ENCODE measurements at regions not wholly inside any gene's neighbourhood (a gene's known extent, or its start where the extent isn't known, plus 50 kb on each side); places are given as distances from the start of the nearest gene placed in this dataset.
"Not testable (repeated sequence)": the region's sequence is repeated elsewhere in the genome, so short reads cannot be mapped to it uniquely, and the experiment has no call there.

DNA sequence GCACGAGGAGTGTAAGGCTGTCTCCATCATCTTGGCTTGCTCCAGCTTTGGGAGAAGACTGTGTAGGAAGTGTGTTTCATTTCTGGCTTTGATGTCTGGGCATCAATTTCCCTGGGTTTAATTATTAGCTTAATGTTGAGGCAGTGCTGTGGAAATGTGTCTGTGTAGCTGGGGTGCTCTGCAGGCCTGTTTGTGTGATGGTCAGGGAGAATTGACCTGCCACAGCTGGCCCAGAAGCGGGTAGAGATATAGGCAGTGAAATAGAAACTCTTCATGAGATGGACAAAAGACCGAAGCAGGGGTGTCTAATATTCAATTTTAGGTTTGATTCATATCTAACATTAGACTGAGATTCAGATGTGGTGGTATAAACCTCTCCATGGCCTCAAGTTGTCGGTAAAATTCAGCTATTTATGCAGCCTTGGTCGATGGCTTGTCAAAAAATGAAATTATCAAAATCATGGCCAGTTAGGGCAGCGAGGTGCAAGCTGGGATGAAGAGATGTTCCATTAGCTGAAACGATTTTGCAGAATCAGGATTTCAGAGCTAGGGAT is 95.3 kb upstream of the SNX9 start:
- H3K27me3 ChIP-seq (replicated peaks in 2 of 5; ENCODE audit: control insufficient read depth in 4 of 5, insufficient read depth in 5 of 5, low read length in 4 of 5): peaks cover 0 to 2% (median 0%) of the 10 kb centered on the region in 5 experiments
- ChIA-PET POLR2A (no interaction called here), CTCF (no interaction called here)
- no peaks in the 10 kb centered on the region for H3K36me3 ChIP-seq (ENCODE audit: control insufficient read depth in 4 of 4, insufficient read depth in 4 of 4, low read length in 3 of 4)
- DNase-seq: no peak
- no peak overlapping the region for H3K4me3 ChIP-seq (ENCODE audit: control insufficient read depth in 1 of 7, extremely low read depth in 1 of 7, insufficient read depth in 4 of 7, low read depth in 2 of 7, low read length in 6 of 7)
- 96% methylated on average over 4 of the region's 7 CpGs for WGBS (ENCODE audit: insufficient coverage)
- H3K4me1 ChIP-seq (ENCODE audit: control extremely low read depth in 1 of 4, control insufficient read depth in 4 of 4, insufficient read depth in 4 of 4, low read length in 3 of 4): no peaks in the 10 kb centered on the region
- no peak overlapping the region for H3K27ac ChIP-seq (ENCODE audit: insufficient read depth in 1 of 2, low read depth in 1 of 2, low read length in 2 of 2, poor library complexity in 1 of 2, severe bottlenecking in 2 of 2)
- peaks cover 0 to 14% (median 5%) of the 10 kb centered on the region in 5 experiments for H3K9me3 ChIP-seq (ENCODE audit: control extremely low read depth in 1 of 5, control insufficient read depth in 4 of 5, insufficient read depth in 2 of 5, low read depth in 1 of 5, low read length in 4 of 5)

DNA sequence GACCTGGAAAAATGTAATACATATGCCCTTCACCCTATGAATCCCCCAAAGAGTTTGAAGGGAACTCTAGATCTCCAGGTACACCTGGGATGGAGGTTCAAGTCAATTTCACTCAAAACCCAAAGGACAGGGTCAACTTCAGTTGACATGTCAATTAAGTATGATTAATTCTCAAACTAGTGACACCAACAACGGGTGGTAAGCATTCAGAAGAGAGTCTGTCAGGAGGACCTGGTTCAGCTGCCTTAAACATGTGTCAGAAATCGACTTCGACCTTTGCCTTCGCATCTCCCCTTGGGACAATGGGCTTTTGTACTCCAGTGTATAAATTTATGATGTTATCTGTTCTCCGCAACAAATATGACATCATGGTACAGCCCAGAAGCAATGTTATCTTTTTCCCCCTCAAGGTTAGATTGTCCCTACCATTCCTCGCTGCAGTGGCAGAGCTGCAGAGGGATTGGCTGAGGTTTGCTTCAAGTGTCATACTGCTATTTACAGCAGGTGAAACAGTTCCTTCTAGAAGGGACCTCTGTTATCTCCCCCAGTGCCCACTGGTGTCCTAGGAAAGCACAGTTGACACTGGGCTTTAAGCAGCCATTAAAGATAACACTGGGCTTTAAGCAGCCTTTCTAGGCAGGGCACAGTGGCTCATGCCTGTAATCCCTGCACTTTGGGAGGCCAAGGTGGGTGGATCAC is 94.7 kb upstream of the SNX9 start:
- H3K4me3 ChIP-seq (ENCODE audit: control insufficient read depth in 1 of 7, extremely low read depth in 1 of 7, insufficient read depth in 4 of 7, low read depth in 2 of 7, low read length in 6 of 7): no peak overlapping the region
- DNase-seq: no peak
- H3K27me3 ChIP-seq (replicated peaks in 2 of 5; ENCODE audit: control insufficient read depth in 4 of 5, insufficient read depth in 5 of 5, low read length in 4 of 5): peaks cover 0 to 2% (median 0%) of the 10 kb centered on the region in 5 experiments
- H3K4me1 ChIP-seq (ENCODE audit: control extremely low read depth in 1 of 4, control insufficient read depth in 4 of 4, insufficient read depth in 4 of 4, low read length in 3 of 4): no peaks in the 10 kb centered on the region
- WGBS (ENCODE audit: insufficient coverage): 96% methylated on average over 5 of the region's 6 CpGs
- peaks cover 0 to 14% (median 5%) of the 10 kb centered on the region in 5 experiments for H3K9me3 ChIP-seq (ENCODE audit: control extremely low read depth in 1 of 5, control insufficient read depth in 4 of 5, insufficient read depth in 2 of 5, low read depth in 1 of 5, low read length in 4 of 5)
- CTCF ChIA-PET: no interaction called here
- H3K36me3 ChIP-seq (ENCODE audit: control insufficient read depth in 4 of 4, insufficient read depth in 4 of 4, low read length in 3 of 4): no peaks in the 10 kb centered on the region
- no peak overlapping the region for H3K27ac ChIP-seq (ENCODE audit: insufficient read depth in 1 of 2, low read depth in 1 of 2, low read length in 2 of 2, poor library complexity in 1 of 2, severe bottlenecking in 2 of 2)
- POLR2A ChIA-PET: no interaction called here

DNA sequence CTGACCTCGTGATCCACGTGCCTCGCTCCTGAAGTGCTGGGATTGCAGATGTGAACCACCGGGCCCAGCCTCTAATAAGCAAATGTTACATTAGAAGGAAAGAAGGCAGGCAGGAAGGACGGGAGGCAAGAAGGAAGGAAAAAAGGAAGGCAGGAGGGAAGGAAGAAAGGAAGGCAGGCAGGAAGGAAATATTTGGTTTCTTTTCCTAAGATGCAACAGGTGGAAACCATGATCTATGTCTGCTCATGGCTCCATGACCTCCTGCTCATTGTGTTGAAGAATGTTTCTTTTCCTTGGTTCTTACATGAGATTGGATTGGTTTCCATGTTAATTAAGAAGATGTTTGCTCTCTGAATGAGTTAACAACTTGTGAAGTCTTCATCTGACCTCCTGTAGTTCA is 91.8 kb upstream of the SNX9 start:
- 93% methylated on average over 5 of the region's 5 CpGs for WGBS (ENCODE audit: insufficient coverage)
- Histone ChIP-seq H3K4me1 (ENCODE audit: control extremely low read depth in 1 of 4, control insufficient read depth in 4 of 4, insufficient read depth in 4 of 4, low read length in 3 of 4) (no peaks in the 10 kb centered on the region), H3K9me3 (ENCODE audit: control extremely low read depth in 1 of 5, control insufficient read depth in 4 of 5, insufficient read depth in 2 of 5, low read depth in 1 of 5, low read length in 4 of 5) (no peaks in the 10 kb centered on the region), H3K27ac (ENCODE audit: insufficient read depth in 1 of 2, low read depth in 1 of 2, low read length in 2 of 2, poor library complexity in 1 of 2, severe bottlenecking in 2 of 2) (no peak overlapping the region), H3K4me3 (ENCODE audit: control insufficient read depth in 1 of 7, extremely low read depth in 1 of 7, insufficient read depth in 4 of 7, low read depth in 2 of 7, low read length in 6 of 7) (no peak overlapping the region), H3K27me3 (replicated peaks in 2 of 5; ENCODE audit: control insufficient read depth in 4 of 5, insufficient read depth in 5 of 5, low read length in 4 of 5) (no peaks in the 10 kb centered on the region), H3K36me3 (ENCODE audit: control insufficient read depth in 4 of 4, insufficient read depth in 4 of 4, low read length in 3 of 4) (no peaks in the 10 kb centered on the region)
- ChIA-PET CTCF (no interaction called here), POLR2A (no interaction called here)
- DNase-seq: no peak

DNA sequence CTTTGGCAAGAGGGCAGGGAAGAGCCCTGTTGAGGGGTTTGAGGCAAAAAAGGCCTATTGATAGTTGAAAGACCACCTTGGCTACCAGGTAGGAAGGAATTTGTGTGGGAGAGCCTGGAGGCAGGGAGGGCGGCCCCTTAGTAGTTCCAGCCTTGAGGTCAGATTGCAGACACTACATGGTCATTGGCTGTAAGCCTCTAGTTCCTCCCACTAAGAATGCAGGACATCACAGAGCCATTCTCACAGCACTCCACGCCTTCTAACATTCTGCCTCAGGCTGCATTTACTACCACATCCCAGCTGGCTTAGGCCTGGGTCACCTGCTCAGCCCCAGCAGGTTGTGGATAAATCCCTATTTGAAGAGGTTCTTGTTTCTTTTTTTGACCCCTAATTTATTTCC is 91.0 kb upstream of the SNX9 start:
- Histone ChIP-seq H3K27me3 (replicated peaks in 2 of 5; ENCODE audit: control insufficient read depth in 4 of 5, insufficient read depth in 5 of 5, low read length in 4 of 5) (no peaks in the 10 kb centered on the region), H3K27ac (ENCODE audit: insufficient read depth in 1 of 2, low read depth in 1 of 2, low read length in 2 of 2, poor library complexity in 1 of 2, severe bottlenecking in 2 of 2) (no peak overlapping the region), H3K4me3 (ENCODE audit: control insufficient read depth in 1 of 7, extremely low read depth in 1 of 7, insufficient read depth in 4 of 7, low read depth in 2 of 7, low read length in 6 of 7) (no peak overlapping the region), H3K36me3 (ENCODE audit: control insufficient read depth in 4 of 4, insufficient read depth in 4 of 4, low read length in 3 of 4) (no peaks in the 10 kb centered on the region), H3K9me3 (ENCODE audit: control extremely low read depth in 1 of 5, control insufficient read depth in 4 of 5, insufficient read depth in 2 of 5, low read depth in 1 of 5, low read length in 4 of 5) (no peaks in the 10 kb centered on the region), H3K4me1 (ENCODE audit: control extremely low read depth in 1 of 4, control insufficient read depth in 4 of 4, insufficient read depth in 4 of 4, low read length in 3 of 4) (no peaks in the 10 kb centered on the region)
- 100% methylated on average over 1 of the region's 2 CpGs for WGBS (ENCODE audit: insufficient coverage)
- ChIA-PET POLR2A (no interaction called here), CTCF (no interaction called here)
- no peak for DNase-seq

DNA sequence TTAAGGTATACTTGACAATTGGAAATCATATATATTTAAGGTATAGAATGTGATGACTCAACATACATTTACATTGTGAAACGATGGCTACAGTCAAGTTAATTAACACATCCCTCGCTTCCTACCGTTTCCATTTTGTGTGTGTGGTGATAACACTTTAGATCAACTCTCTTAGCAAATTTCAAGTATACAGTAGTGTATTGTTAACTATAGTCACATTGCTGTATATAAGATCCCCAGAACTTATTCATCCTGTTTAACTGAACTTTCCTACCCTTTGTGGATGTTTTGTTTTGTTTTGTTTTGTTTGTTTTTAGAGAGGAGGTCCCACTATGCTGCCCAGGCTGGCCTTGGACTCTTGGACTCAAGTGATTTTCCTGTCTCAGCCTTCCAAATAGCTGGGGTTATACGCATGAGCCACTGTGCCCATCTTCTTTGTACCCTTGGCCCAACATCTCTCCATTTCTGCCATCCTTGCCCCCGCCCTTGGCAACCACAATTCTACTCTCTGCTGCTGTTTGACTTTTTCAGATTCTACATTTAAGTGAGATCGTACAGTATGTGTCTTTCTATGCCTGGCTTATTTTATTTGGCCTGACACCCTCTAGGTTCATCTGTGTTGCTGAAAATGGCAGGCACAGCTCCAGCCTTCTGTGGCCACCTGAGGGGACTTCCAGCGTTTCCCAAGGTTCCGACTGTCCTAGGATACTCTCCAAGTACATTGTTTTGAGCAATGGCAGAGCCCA is 90.5 kb upstream of the SNX9 start:
- H3K9me3 ChIP-seq (ENCODE audit: control extremely low read depth in 1 of 5, control insufficient read depth in 4 of 5, insufficient read depth in 2 of 5, low read depth in 1 of 5, low read length in 4 of 5): no peaks in the 10 kb centered on the region
- H3K27ac ChIP-seq (ENCODE audit: insufficient read depth in 1 of 2, low read depth in 1 of 2, low read length in 2 of 2, poor library complexity in 1 of 2, severe bottlenecking in 2 of 2): no peak overlapping the region
- no peaks in the 10 kb centered on the region for H3K4me1 ChIP-seq (ENCODE audit: control extremely low read depth in 1 of 4, control insufficient read depth in 4 of 4, insufficient read depth in 4 of 4, low read length in 3 of 4)
- H3K4me3 ChIP-seq (ENCODE audit: control insufficient read depth in 1 of 7, extremely low read depth in 1 of 7, insufficient read depth in 4 of 7, low read depth in 2 of 7, low read length in 6 of 7): no peak overlapping the region
- ChIA-PET POLR2A (no interaction called here), CTCF (no interaction called here)
- WGBS (ENCODE audit: insufficient coverage): 98% methylated on average over 5 of the region's 8 CpGs
- no peaks in the 10 kb centered on the region for H3K27me3 ChIP-seq (replicated peaks in 2 of 5; ENCODE audit: control insufficient read depth in 4 of 5, insufficient read depth in 5 of 5, low read length in 4 of 5)
- DNase-seq: no peak
- H3K36me3 ChIP-seq (ENCODE audit: control insufficient read depth in 4 of 4, insufficient read depth in 4 of 4, low read length in 3 of 4): no peaks in the 10 kb centered on the region

DNA sequence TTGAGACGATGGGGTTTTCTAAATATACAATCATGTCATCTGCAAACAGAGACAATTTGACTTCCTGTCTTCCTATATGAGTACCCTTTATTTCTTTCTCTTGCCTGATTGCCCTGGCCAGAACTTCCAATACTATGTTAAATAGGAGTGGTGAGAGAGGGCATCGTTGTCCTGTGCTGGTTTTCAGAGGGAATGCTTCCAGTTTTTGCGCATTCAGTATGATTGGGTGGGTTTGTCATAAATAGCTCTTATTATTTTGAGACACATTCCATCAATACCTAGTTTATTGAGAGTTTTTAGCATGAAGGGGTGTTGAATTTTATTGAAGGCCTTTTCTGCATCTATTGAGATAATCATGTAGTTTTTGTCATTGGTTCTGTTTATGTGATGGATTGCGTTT is 86.5 kb upstream of the SNX9 start:
- H3K9me3 ChIP-seq (ENCODE audit: control extremely low read depth in 1 of 5, control insufficient read depth in 4 of 5, insufficient read depth in 2 of 5, low read depth in 1 of 5, low read length in 4 of 5); H3K27ac ChIP-seq (ENCODE audit: insufficient read depth in 1 of 2, low read depth in 1 of 2, low read length in 2 of 2, poor library complexity in 1 of 2, severe bottlenecking in 2 of 2); POLR2A ChIA-PET; DNase-seq; CTCF ChIA-PET; H3K36me3 ChIP-seq (ENCODE audit: control insufficient read depth in 4 of 4, insufficient read depth in 4 of 4, low read length in 3 of 4); H3K4me3 ChIP-seq (ENCODE audit: control insufficient read depth in 1 of 7, extremely low read depth in 1 of 7, insufficient read depth in 4 of 7, low read depth in 2 of 7, low read length in 6 of 7); H3K4me1 ChIP-seq (ENCODE audit: control extremely low read depth in 1 of 4, control insufficient read depth in 4 of 4, insufficient read depth in 4 of 4, low read length in 3 of 4); H3K27me3 ChIP-seq (replicated peaks in 2 of 5; ENCODE audit: control insufficient read depth in 4 of 5, insufficient read depth in 5 of 5, low read length in 4 of 5): not testable (repeated sequence)
- 100% methylated on average over 1 of the region's 4 CpGs for WGBS (ENCODE audit: insufficient coverage)

DNA sequence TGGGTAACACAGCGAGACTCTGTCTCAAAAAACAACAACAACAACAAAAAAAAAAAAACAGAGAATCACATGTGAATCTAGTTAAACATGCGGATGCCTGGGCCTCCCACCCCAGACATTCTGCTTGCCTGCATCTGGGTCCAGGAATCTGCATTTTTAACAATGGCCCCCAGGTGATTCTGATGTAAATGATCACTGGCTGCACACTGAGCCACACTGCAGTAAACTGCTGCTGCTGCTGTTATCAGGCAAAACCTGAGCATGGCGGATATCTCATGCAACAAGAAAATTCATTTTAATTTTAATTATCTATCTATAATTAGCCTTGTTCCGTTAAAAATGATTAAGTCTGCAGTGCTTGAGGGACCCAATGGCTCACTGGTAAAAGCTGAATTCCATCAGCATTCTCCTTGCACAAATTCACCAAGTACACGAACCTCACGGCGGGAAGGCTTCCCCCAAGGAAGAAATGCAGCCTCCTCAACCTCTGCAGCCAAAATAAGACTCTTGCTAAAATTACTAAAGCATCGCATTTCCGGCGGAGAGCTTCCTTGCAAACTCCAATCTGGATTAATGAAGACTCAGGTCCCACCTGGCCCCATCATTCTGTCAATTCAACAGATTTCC is 81.6 kb upstream of the SNX9 start:
- DNase-seq: no peak
- Histone ChIP-seq H3K36me3 (ENCODE audit: control insufficient read depth in 4 of 4, insufficient read depth in 4 of 4, low read length in 3 of 4) (no peaks in the 10 kb centered on the region), H3K4me1 (ENCODE audit: control extremely low read depth in 1 of 4, control insufficient read depth in 4 of 4, insufficient read depth in 4 of 4, low read length in 3 of 4) (no peaks in the 10 kb centered on the region), H3K27me3 (replicated peaks in 2 of 5; ENCODE audit: control insufficient read depth in 4 of 5, insufficient read depth in 5 of 5, low read length in 4 of 5) (no peaks in the 10 kb centered on the region), H3K4me3 (ENCODE audit: control insufficient read depth in 1 of 7, extremely low read depth in 1 of 7, insufficient read depth in 4 of 7, low read depth in 2 of 7, low read length in 6 of 7) (no peak overlapping the region), H3K27ac (ENCODE audit: insufficient read depth in 1 of 2, low read depth in 1 of 2, low read length in 2 of 2, poor library complexity in 1 of 2, severe bottlenecking in 2 of 2) (no peak overlapping the region), H3K9me3 (ENCODE audit: control extremely low read depth in 1 of 5, control insufficient read depth in 4 of 5, insufficient read depth in 2 of 5, low read depth in 1 of 5, low read length in 4 of 5) (no peaks in the 10 kb centered on the region)
- WGBS (ENCODE audit: insufficient coverage): 94% methylated on average over 6 of the region's 10 CpGs
- ChIA-PET POLR2A (no interaction called here), CTCF (no interaction called here)

All from common myeloid progenitor, CD34-positive (primary cell).